Left kidney (tissue), 1 donor: ENCODE measurements at regions not wholly inside any gene's neighbourhood (a gene's known extent, or its start where the extent isn't known, plus 50 kb on each side); places are given as distances from the start of the nearest gene placed in this dataset.
A peak's percentile ranks its signal among the peaks of the same experiment; 100 is the strongest.
"Not testable (repeated sequence)": the region's sequence is repeated elsewhere in the genome, so short reads cannot be mapped to it uniquely, and the experiment has no call there.

Experiments
- DNase-seq: peaks from one replicate; pipeline ENCODE4 v3.0.0-alpha.2; 2013

DNA sequence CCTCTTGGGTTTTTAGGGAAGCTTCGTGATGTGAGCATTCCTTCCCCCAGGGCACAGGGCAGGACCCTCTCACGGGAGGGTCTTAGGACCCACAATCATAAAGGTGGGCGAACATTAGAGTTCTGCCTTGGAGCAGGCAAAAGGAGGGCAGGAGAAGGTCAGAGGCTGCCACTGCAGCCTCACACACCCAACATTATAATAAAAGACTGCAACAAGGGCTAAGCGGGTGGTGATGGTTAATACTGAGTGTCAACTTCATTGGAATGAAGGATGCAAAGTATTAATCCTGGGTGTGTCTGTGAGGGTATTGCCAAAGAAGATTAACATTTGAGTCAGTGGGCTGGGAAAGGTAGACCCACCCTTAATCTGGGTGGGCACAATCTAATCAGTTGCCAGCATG is 206.6 kb upstream of the C2CD4B start:
- DNase-seq = not testable (repeated sequence)

DNA sequence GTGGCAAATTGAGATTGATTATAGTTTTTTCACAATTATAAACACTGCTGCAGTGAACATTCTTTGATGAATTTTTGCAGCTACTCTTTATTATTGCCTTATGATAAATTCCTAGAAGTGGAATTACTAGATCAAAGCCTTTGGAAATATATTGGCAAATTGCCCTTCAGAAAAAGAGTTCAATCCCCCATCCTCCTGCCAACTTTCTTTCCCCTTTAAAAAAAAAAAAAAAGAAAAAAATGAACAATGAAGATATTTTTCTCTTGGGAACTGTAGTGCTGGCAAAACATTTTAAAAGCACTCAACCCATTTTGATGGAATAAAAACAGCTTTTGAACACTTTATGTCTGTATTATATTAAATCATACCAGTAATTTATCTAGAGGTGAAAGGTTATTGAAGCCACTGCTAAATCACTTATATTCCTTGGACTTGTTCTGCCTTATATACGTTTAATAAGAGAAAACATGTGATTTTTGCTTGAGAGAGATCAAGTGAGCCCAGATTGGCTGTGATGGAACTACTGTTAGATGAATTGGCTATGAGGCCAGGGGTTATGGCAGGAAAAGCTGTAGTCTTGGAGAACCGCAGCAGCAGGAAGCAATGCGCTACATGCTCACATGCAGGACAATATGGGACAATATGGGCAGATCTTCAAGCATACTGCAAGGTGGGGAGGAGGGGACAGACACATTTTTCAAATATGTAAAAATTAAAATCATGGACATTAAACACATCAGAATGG is 212.8 kb upstream of the C2CD4B start:
- peak; percentile 34 for DNase-seq

DNA sequence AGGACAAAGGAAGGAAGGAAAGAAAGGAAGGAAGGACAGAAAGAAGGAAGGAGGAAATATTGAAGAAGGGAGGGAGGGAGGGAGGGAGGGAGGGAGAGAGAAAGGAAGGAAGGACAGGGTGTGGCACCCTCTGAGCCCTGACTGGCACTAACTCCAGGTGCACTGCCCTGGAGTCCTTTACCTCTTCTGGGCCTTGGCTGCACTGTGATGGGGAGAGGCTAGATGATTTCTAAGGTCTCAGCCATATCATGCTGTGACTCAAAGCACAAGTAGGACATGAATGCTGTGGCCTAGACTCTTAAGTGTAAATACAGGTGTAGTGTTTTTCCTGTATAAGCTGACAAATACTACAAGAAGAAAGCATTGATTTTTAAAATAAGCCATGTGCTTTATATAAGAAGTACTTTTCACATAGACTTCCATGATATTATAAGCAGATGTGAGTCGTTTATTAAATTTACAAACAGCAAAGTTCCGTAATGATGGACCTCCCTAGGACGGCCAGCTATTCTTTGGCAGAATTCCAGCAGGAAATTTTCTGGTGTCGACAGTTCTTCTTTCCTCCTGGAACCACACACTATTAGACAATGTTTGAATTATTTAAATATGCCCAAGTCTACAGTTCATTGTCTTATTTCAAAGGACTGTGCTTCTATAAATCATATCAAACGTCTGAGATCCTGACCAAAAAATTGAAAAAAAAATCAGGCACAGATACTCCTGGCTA is 213.8 kb upstream of the C2CD4B start:
- DNase-seq = no peak

DNA sequence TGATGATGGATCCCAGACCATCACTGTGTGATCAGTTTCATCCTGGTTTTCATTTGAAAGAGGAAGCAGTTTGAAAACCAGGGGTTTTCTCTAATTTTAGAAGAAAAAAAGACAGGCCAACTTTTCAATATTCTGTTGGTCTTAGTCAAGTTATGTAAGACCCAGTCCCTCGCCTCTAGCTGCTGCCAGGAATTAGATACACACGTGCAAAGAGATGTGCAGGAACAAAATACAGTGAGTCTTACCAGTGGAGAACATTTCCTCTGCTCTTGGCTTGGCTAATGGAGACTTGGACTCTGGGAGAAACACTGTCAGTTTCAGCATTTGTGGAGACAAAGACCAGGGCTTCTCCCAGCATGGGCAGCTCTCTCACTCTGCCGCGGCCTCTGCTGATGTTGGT is 214.9 kb upstream of the C2CD4B start:
- no peak for DNase-seq

DNA sequence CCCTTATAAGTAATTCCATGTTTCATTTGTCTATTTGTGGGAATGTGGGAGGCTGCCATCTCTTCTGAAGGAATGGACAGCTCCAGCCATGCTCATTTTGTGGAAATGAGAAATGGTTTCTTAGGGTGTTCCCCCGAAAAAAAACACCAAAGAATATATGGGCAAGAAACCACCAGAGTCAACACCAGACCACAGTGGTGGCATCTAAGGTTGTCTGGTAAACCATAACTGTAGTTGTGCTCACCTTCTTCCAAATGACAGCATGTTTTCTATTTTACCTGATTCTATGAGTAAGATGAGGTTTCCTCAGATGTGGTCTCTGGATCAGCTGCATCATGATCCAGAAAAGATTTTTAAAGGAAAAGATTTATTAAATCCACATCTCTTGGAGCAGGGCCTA is 217.0 kb upstream of the C2CD4B start:
- no peak for DNase-seq

DNA sequence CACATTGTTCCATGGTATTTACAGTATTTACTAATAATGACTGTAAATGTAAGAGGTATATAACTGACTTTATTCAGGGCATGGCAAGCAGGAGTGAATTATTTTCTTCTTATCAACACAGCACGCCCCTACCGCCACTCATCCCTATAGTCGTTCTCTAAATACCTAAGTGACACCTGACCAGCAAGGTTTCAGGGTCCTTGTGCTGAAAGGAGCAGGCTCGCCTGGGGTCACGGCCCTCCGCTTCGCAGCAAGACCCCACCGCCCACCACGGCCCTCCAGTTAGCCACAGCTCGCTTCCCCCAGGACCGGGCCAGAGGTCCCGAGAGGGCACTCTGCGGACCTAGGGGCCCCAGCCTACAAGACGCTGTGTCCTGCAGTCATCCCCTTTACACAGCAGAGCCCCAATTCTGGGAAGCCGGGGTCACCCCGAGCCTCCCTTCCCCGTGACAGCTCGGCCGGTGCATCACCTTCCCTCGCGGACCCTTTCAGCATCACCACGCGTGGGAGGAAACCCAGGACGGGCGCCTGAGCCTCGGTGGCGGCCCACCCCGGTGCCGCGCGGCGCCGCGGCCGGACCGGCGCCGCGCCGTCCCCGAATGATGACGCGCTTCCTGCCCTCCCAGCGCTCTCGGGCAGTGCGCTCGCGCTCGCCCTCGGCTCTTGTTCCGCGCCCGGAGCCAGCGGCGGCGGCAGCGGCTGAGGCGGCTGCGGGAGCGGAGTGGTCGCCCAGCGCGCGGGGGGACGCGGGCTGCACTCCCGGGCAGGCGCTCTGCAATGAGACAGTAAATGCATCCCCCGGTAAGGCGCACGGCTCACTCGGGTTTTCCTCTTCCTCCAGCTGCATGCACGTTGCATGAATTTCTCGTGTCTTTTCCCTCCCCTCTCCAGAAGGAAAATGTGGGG is 225.1 kb upstream of the C2CD4B start, which contains the start of gene TLN2:
TSS of gene TLN2 (plus strand) at position 666 of the 906 bp plus-strand sequence.
- peak; percentile 70 for DNase-seq

DNA sequence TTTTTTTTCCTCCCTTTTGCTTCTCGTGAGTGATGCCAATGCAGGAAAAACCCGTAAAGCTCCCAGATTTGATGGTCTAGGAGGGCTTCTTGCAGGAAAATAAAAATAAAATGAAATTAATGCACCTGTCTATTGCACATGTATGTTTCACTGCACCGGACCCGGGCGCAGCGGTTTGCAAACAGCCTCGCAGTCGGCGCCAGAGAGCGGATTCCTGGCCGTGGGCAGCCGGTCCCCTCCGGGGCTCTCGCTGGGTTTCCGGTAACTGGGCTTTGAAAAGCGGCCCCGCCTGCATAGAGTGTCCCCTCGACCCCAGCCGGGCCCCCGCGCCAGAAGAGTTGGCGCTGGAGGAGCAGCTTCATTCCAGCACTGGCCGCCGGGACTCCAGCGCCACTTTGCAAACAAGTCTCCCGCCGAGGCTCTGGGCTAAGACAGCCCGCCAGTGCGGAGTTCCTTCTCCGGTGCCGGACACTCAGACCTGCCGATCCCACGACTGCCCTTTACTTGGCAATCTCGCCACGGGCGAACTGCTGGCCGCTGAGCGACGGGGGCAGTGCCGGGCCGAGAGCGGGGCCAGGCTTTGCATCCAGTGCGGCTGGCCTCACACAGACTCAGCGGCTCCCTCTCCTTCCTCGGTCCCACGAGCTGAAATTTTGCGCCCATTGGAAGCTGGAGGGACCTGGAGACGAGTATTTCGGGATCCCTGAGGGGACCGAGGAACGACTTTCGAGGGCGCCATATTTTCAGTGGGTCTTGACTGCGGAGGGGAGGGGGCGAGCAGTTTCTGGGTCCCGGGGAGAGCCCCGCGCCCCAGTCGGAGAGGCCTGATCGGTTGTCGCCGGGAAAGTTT is 225.9 kb upstream of the C2CD4B start:
- peak; percentile 30 for DNase-seq

DNA sequence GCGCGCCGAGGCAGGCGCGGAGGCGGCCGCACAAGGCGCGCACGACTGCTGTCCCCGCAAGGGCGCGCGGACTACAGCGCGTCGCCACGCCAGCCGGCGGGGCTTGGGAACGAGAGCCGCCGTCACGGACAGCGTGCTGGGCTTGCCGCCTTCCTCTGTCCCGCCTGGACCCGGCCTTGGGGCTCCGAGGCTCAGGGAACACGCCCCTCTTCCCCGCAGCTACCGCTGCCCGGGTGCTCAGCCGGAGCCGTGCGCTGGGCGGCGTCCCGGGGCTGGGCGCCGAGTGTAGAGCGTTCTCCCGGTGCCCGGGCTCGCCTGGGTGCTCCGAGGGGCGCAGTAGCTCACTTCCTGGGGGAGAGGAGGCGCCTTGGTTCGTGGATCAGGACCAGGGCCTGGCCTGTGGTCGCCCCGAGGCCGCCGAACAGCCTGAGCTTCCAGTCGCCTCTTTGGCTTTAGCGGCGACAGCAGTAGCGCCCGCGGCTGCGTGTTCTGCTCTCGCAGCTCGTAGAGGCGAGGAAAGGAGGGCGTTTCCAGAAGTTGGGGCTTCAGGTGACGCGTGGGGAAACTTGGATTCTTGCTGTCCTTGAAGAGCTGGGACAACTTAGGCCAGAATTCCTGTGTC is 226.7 kb upstream of the C2CD4B start:
- DNase-seq = peak; percentile 46

DNA sequence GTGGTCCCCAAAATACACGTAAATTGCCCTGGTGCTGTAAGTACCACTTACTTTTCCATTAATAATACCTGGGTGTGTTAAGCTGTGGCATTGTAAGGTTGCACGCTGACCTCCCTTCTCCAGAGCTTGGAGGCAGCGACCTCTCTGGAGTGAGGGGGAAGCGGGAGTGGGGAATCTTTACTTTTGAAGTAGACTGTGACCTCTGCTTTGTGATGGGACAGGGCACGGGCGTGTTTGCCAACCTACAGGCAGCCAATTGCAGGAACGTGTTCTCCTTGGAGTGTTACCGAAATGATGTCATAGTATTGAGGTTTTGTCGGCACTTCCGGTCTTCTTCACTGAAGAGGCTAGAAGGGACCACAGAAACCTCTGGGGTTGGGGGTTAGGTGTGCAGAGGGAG is 227.3 kb upstream of the C2CD4B start:
- peak; percentile 17 for DNase-seq

DNA sequence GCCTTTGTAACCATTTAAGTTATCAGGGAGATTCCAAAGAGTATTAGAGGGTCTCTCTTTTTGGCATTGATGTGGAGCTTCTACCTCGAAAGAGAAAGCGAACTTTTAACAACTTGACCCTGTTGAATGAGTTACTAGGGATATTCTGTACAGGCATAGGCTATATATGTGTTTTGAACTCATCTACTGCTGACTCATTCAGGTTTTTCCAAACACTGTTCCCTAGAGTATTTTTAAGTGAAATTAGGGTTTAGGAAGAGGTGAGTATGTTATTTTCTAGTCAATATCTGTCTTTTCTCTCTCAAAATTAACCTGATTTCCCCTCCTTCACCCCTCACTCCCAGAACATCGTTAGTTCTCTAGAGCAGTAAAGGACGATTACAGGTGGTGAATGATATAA is 228.1 kb upstream of the C2CD4B start:
- DNase-seq = no peak

DNA sequence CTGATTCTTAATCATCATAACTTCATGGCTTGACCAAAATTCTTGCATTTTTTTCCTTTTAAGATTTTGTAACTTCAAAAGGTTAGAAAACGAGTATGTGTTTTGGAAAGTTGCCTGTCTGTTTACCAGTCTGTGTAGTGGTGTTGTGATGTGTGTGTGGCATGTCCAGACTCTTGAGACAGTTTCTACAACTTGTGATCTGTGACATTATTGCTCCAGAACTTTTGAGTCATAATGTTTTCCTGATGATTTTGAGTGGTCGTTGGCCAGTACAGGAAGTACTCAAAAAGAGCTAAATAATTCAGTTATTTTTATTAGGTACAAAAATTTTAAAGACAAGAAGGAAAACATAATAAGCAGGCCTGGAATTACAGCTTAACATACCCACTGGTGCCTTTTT is 229.0 kb upstream of the C2CD4B start:
- no peak for DNase-seq

DNA sequence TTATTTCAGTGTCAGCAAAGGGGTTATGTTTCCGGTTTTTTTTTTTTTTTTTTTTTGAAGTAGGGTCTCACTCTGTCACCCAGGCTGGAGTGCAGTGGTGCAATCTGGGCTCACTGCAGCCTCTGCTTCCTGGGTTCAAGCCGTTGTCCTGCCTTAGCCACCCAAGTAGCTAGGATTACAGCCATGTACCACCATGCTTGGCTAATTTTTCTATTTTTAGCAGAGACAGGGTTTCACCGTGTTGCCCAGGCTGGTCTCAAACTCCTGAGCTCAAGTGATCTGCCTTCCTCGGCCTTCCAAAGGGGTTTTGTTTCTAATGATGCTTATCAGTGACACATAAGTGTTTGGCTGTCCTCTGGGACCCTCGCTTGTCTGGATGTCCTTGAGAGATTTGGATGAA is 235.7 kb upstream of the C2CD4B start:
- no peak for DNase-seq

DNA sequence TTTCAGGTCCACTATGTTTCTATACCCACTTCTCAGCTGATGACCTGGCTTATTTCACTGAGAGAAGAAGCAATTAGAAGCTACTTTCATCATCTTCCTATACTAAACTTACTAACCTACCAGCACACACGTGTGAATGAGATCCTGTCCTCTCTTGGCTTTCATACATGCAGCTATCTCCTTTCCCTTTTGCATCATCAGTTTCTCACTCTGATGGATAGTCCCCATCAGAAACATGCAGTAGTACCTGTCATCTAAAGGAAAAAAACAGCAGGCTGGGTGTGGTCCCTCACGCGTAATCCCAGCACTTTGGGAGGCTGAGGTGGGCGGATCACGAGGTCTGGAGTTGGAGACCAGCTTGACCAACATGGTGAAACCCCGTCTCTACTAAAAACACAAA is 237.6 kb upstream of the C2CD4B start:
- DNase-seq = no peak

DNA sequence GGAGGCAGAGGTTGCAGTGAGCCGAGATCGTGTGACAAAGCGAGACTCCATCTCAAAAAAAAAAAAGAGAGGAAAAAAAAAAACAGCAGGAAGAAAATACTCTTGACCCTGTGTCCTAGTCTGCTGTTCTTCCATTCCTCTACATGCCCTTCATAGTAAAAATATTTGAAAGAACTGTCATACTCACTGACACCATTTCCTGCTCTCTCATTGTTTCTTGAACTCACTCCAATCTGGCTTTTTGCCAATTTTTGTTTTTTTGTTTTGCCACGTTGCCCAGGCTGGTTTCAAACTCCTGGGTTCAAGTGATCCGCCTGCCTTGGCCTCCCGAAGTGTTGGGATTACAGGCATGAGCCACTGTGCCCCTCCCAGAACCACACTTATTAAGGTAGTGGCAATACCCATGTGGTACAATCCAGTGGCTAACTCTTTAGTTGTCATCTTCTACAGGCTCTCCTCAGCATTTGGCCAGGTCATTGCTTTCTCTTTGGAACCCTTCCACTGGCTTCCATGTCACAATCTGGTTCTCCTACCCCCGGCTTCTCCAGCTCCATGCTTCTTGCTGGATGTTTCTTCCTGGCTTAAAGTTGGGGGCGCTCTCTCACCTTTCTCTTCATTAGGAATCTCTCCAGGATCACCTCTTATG is 238.2 kb upstream of the C2CD4B start:
- DNase-seq = no peak

DNA sequence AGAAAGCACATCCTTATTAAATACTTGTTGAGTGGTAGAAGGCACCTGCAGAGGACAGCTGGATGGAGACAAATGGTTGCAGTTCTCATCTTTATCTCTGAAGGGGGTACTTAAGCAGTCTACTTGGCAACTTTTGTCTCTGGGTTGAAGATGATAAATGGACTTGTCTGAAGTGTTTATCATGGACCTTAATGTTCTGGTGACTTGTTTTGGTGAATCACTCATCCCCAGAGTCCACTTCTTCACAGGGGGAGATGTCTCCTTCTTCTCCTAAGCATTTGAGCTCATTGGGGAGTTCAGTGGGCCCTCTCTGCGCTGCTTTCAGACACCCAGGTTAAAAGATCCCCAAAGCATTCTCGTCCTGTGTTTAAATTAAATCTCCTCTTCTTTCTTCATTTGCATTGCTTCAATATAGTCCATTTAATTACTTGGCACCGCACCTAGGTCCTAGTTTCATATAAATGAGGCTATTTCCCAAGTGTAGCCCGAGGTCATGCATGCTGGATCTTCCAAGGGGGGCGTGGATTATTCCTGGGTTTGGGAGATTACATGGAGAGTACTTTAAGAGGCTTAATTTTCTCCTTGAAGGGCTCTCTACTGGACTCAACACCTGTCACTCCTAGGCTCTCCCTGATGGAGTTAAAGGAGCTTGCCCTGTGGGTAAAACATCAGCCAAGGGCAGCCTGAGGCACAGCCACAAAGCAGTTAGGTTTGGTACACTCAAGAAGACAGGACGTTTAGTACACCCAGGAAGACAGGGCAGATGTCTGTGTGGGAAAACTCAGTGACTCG is 239.3 kb upstream of the C2CD4B start:
- DNase-seq = no peak

DNA sequence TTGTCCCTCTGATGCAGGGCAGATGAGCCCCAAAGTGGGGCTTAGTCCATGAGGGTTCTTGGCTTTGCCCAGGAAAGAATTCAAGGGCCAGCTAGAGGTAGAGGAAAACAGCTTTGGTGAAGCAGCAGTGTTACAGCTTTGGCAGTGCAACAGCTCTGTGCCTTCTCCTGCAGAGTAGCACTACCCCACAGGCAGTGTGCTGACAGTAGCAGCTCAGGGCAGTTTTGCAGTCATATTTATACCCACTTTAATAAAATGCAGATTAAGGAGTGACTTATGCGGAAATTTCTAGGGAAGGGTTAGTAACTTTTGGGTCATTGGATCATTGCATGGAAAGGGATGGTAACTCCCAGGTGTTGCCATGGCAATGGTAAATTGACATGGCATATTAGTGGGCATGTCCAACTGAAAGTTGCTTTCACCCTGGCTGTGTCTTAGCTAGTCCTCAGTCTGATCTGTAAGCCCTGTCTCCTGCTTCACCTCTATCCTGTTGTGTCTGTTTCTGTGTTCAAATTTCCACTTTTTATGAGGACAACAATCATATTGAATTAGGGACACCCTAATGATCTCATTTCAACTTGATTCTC is 241.3 kb upstream of the C2CD4B start:
- DNase-seq = no peak

DNA sequence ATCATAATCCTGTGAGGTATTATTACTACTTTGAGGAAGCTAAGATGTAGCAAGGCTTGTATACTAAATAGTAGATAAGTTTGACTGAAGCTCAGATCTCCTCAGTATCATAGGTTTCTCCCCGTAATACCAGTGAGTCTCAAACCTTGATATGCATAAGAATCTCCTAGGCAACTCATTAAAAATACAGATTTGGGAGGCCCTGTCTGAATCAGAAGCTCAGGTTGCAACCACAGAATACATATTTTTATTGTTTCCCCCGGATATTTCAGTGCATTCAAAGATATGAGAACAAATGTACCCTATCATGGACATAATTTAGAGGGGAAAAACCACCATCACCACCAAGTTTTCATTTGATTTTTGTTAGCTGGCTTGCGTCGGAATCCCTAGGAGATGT is 242.1 kb upstream of the C2CD4B start:
- DNase-seq = no peak

DNA sequence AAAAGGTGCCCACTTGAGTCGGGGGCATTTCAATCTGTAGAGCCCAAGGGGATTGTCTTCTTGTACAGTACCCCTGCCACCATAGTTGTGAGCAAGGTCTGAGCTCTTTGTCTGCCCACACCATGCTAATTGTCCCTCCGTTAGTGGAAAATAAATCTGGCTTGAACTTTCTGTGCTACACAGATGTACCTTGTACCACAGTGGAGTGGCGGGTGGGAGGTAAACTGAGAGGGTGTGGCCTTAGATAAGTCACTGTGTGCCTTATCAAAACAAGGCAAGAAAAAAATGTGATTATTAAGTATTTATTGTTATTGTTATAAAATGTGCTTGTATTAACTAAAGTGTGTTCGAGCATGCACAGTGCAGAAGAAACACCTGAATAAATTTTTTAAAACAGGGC is 242.9 kb upstream of the C2CD4B start:
- no peak for DNase-seq

DNA sequence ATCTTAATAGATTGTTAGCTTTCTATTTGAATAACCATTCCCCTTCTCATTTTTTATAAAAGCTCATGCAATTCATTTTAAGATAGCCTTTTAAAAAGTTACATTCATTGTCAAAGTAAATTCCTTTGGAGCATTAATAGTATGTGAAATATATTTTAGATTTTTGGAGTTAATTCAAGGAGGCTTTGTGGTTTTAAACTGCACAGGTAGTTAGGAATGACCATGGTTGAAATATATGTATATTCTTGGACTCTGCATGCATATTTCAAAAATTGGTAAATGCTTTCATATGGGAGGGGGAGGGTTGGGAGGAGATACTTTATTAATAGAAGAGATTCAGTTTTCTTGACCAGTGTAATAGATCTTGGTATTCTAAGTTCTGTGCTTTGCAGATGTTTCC is 244.4 kb upstream of the C2CD4B start:
- no peak for DNase-seq

DNA sequence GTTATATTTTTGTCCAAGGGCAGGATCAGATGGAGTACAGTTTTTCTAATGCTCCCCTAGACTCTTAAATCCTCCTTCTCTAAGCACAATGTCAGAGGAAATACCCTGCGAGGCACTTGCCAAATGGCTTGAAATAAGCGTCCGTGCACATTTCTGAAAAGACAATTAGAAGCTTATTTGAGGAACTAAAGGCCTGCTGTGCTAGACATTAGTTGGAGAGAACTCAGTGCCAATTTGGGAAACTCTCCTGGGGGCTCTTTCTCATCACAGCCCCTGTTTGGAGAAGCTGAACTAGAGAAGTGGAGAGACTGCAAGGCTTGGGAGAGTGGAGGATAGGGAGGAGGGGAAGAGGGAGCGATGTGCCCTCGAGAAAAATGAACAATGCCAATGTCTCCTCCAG is 247.6 kb upstream of the C2CD4B start:
- no peak for DNase-seq
